T-cell (primary cell): ENCODE measurements at regions not wholly inside any gene's neighbourhood (a gene's known extent, or its start where the extent isn't known, plus 50 kb on each side); places are given as distances from the start of the nearest gene placed in this dataset.
"Not testable (repeated sequence)": the region's sequence is repeated elsewhere in the genome, so short reads cannot be mapped to it uniquely, and the experiment has no call there.

Experiments
- ATAC-seq, 4 experiments: fragments of 200-7000 bp in 3 of 4; fragments of 150-1000 bp in 1 of 4; cut with Tn5 transposase; replicated peaks in 1 of 4; 1 replicate in 3 of 4; 2 replicates in 1 of 4; pipeline ENCODE4 v1.10.0; 2021; ENCODE audit warnings: moderate library complexity in 3 of 4, mild to moderate bottlenecking in 2 of 4, moderate number of reproducible peaks in 1 of 4
- CTCF ChIA-PET, 2 donors: fragments of 300-600 bp; sonication (Branson Sonifier 250); formaldehyde crosslinking; loops; one replicate each; lab custom pipeline; 2022; ENCODE audit warnings: antibody characterized with exemption in 2 of 2; lab: Charles Lee
- POLR2A ChIA-PET, 2 donors: fragments of 300-600 bp; sonication (Branson Sonifier 250); formaldehyde crosslinking; loops; one replicate each; lab custom pipeline; 2022; ENCODE audit warnings: antibody characterized with exemption in 2 of 2; lab: Charles Lee
- DNase-seq, 35 experiments: peaks; one replicate each; pipeline versions ENCODE4 v3.0.0 to v3.0.0-alpha.2; 2013 to 2023
- H3K27ac ChIP-seq: one replicate; pipeline ENCODE4 v1.5.1; 2013; ENCODE audit warnings: low read length
- H3K27me3 ChIP-seq, 2 experiments: replicated peaks in 1 of 2; 1 replicate in 1 of 2; 2 replicates in 1 of 2; pipeline versions ENCODE4 v1.6.1 to v1.7.0; 2013; ENCODE audit warnings: low read length in 1 of 2, mixed read lengths in 1 of 2; ENCODE audit not compliant: control insufficient read depth in 2 of 2, insufficient read depth in 2 of 2; ENCODE audit errors: extremely low read depth in 1 of 2
- H3K36me3 ChIP-seq, 2 donors: 1 replicate in 1 of 2; 2 replicates in 1 of 2; pipeline versions ENCODE4 v1.6.1 to v1.7.0; 2013; ENCODE audit warnings: low read length in 1 of 2; ENCODE audit not compliant: control insufficient read depth in 2 of 2, insufficient read depth in 1 of 2; ENCODE audit errors: extremely low read depth in 1 of 2
- H3K4me1 ChIP-seq, 2 experiments: 1 replicate in 1 of 2; 2 replicates in 1 of 2; pipeline versions ENCODE4 v1.6.1 to v1.7.0; 2013; ENCODE audit warnings: low read length in 2 of 2, mixed read lengths in 1 of 2; ENCODE audit not compliant: insufficient read depth in 2 of 2, control insufficient read depth in 1 of 2; ENCODE audit errors: extremely low read depth in 1 of 2
- H3K4me3 ChIP-seq, 2 donors: 1 replicate in 1 of 2; 2 replicates in 1 of 2; pipeline versions ENCODE4 v1.5.1 to v1.7.0; 2013; ENCODE audit warnings: mild to moderate bottlenecking in 2 of 2, low read length in 1 of 2, moderate library complexity in 1 of 2; ENCODE audit not compliant: control insufficient read depth in 1 of 2; ENCODE audit errors: extremely low read depth in 1 of 2
- H3K9me3 ChIP-seq: 2 replicates; pipeline ENCODE4 v1.7.0; 2013
- H3K27ac Mint-ChIP-seq, 2 donors: one replicate each; pipeline ENCODE4 v1.8.0; 2020 to 2021; ENCODE audit warnings: mild to moderate bottlenecking in 2 of 2, mixed read lengths in 2 of 2
- H3K27me3 Mint-ChIP-seq, 2 donors: one replicate each; pipeline ENCODE4 v1.8.0; 2021 to 2022; ENCODE audit warnings: mixed read lengths in 2 of 2
- H3K36me3 Mint-ChIP-seq: one replicate; pipeline ENCODE4 v1.8.0; 2021; ENCODE audit warnings: mixed read lengths
- H3K4me1 Mint-ChIP-seq, 3 donors: one replicate each; pipeline ENCODE4 v1.8.0; 2020 to 2022; ENCODE audit warnings: mixed read lengths in 3 of 3, mild to moderate bottlenecking in 1 of 3
- H3K4me3 Mint-ChIP-seq, 3 donors: one replicate each; pipeline ENCODE4 v1.8.0; 2020 to 2022; ENCODE audit warnings: mild to moderate bottlenecking in 3 of 3, mixed read lengths in 3 of 3, moderate library complexity in 3 of 3
- H3K9me3 Mint-ChIP-seq, 3 donors: one replicate each; pipeline ENCODE4 v1.8.0; 2020 to 2022; ENCODE audit warnings: mixed read lengths in 3 of 3
- WGBS: methylation state at CpG from one replicate; pipeline ENCODE4 v1.1.5; 2013; ENCODE audit warnings: missing lambda C conversion rate; ENCODE audit not compliant: insufficient coverage; 5-methylcytosine and 5-hydroxymethylcytosine counted together

GRCh38 chrX:85569096-85569495 is 189.6 kb upstream of the POF1B start:
- CTCF ChIA-PET, result interaction anchor here in 1 of 2 donors (0.6 kb wide), 1 partner anchor 333 kb away, joined by 4 read pairs; no protein-coding TSS in a partner anchor
- Histone ChIP-seq H3K27me3 (no peaks in the 10 kb centered on the region), H3K4me3 (no peak overlapping the region), H3K27ac (no peak overlapping the region), H3K9me3 (no peaks in the 10 kb centered on the region), H3K4me1 (no peaks in the 10 kb centered on the region), H3K36me3 (no peaks in the 10 kb centered on the region)
- Mint-ChIP-seq H3K4me3 (no peak overlapping the region), H3K27ac (no peak overlapping the region), H3K27me3 (peaks cover 0 to 6% of the 10 kb centered on the region in 2 donors), H3K36me3 (no peaks in the 10 kb centered on the region), H3K4me1 (peaks cover 0 to 5% (median 2%) of the 10 kb centered on the region in 3 donors), H3K9me3 (no peaks in the 10 kb centered on the region)
- POLR2A ChIA-PET, result no interaction called here
- DNase-seq, result no peak
- ATAC-seq, result no peak
- WGBS, result no CpG with 5 or more reads among the region's 1 CpG

- Mint-ChIP-seq H3K4me3 (no peak overlapping the region), H3K9me3 (no peaks in the 10 kb centered on the region), H3K27me3 (no peaks in the 10 kb centered on the region), H3K27ac (no peak overlapping the region), H3K36me3 (no peaks in the 10 kb centered on the region), H3K4me1 (no peaks in the 10 kb centered on the region)
- Histone ChIP-seq H3K4me3 (no peak overlapping the region), H3K27ac (no peak overlapping the region), H3K9me3 (no peaks in the 10 kb centered on the region), H3K4me1 (no peaks in the 10 kb centered on the region), H3K27me3 (no peaks in the 10 kb centered on the region), H3K36me3 (no peaks in the 10 kb centered on the region)
- POLR2A ChIA-PET, result no interaction called here
- ATAC-seq (no peak), DNase-seq (no peak)
- CTCF ChIA-PET, result no interaction called here
- WGBS, result 68% methylated on average over 3 of the region's 7 CpGs
Measured at GRCh38 chrX:85561231-85561630, 181.8 kb upstream of the POF1B start.

GRCh38 chrX:85544609-85545008 is 165.1 kb upstream of the POF1B start:
- no CpG with 5 or more reads among the region's 4 CpGs for WGBS
- ChIA-PET CTCF (interaction anchor here in 1 of 2 donors (1.3 kb wide), 1 partner anchor 433 kb away, joined by 5 read pairs; no protein-coding TSS in a partner anchor), POLR2A (no interaction called here)
- H3K9me3 Mint-ChIP-seq, result no peaks in the 10 kb centered on the region
- Histone ChIP-seq H3K27me3 (no peaks in the 10 kb centered on the region), H3K27ac (no peak overlapping the region), H3K9me3 (no peaks in the 10 kb centered on the region), H3K4me1 (no peaks in the 10 kb centered on the region), H3K36me3 (no peaks in the 10 kb centered on the region), H3K4me3 (no peak overlapping the region)
- no peak overlapping the region for H3K4me3 Mint-ChIP-seq
- no peaks in the 10 kb centered on the region for H3K36me3 Mint-ChIP-seq
- DNase-seq, result no peak
- peaks cover 0 to 1% (median 0%) of the 10 kb centered on the region in 3 donors for H3K4me1 Mint-ChIP-seq
- H3K27ac Mint-ChIP-seq, result no peak overlapping the region
- peaks cover 0 to 8% of the 10 kb centered on the region in 2 donors for H3K27me3 Mint-ChIP-seq
- ATAC-seq, result no peak

GRCh38 chrX:85543866-85544265 is 164.4 kb upstream of the POF1B start:
- no peak overlapping the region for H3K4me3 ChIP-seq
- DNase-seq, result no peak
- H3K4me1 ChIP-seq, result no peaks in the 10 kb centered on the region
- no peak overlapping the region for H3K27ac ChIP-seq
- POLR2A ChIA-PET, result no interaction called here
- no CpG with 5 or more reads among the region's 3 CpGs for WGBS
- no peaks in the 10 kb centered on the region for H3K9me3 ChIP-seq
- H3K36me3 Mint-ChIP-seq, result no peaks in the 10 kb centered on the region
- no peaks in the 10 kb centered on the region for H3K36me3 ChIP-seq
- H3K27ac Mint-ChIP-seq, result no peak overlapping the region
- H3K27me3 ChIP-seq, result no peaks in the 10 kb centered on the region
- H3K4me1 Mint-ChIP-seq, result peaks cover 0 to 1% (median 0%) of the 10 kb centered on the region in 3 donors
- CTCF ChIA-PET, result interaction anchor here in 1 of 2 donors (1.3 kb wide), 1 partner anchor 432 kb away, joined by 5 read pairs; no protein-coding TSS in a partner anchor
- H3K9me3 Mint-ChIP-seq, result no peaks in the 10 kb centered on the region
- H3K4me3 Mint-ChIP-seq, result no peak overlapping the region
- H3K27me3 Mint-ChIP-seq, result peaks cover 0 to 8% of the 10 kb centered on the region in 2 donors
- no peak for ATAC-seq

- CTCF ChIA-PET, POLR2A ChIA-PET, H3K4me1 ChIP-seq, H3K4me3 Mint-ChIP-seq, H3K4me3 ChIP-seq, ATAC-seq, H3K9me3 ChIP-seq, H3K36me3 Mint-ChIP-seq, H3K9me3 Mint-ChIP-seq, H3K27me3 ChIP-seq, H3K27ac Mint-ChIP-seq, DNase-seq, H3K36me3 ChIP-seq, H3K4me1 Mint-ChIP-seq, H3K27ac ChIP-seq: not testable (repeated sequence)
- H3K27me3 Mint-ChIP-seq, result peaks cover 0 to 15% of the 10 kb centered on the region in 2 donors
- WGBS, result 89% methylated on average over 5 of the region's 17 CpGs
Measured at GRCh38 chrX:85529141-85529540, 149.7 kb upstream of the POF1B start.

GRCh38 chrX:85517994-85518718 is 138.7 kb upstream of the POF1B start:
- Mint-ChIP-seq H3K4me1 (no peaks in the 10 kb centered on the region), H3K4me3 (no peak overlapping the region), H3K9me3 (no peaks in the 10 kb centered on the region), H3K36me3 (no peaks in the 10 kb centered on the region), H3K27me3 (no peaks in the 10 kb centered on the region), H3K27ac (no peak overlapping the region)
- no peaks in the 10 kb centered on the region for H3K36me3 ChIP-seq
- H3K9me3 ChIP-seq, result no peaks in the 10 kb centered on the region
- no peak for DNase-seq
- no peak for ATAC-seq
- no CpG with 5 or more reads among the region's 2 CpGs for WGBS
- H3K4me1 ChIP-seq, result no peaks in the 10 kb centered on the region
- H3K4me3 ChIP-seq, result no peak overlapping the region
- ChIA-PET CTCF (no interaction called here), POLR2A (no interaction called here)
- no peak overlapping the region for H3K27ac ChIP-seq
- no peaks in the 10 kb centered on the region for H3K27me3 ChIP-seq
